Osteocyte (in vitro differentiated cells): ENCODE measurements at regions not wholly inside any gene's neighbourhood (a gene's known extent, or its start where the extent isn't known, plus 50 kb on each side); places are given as distances from the start of the nearest gene placed in this dataset.

Experiments used
- DNase-seq: peaks from one replicate; pipeline ENCODE4 v3.0.0; 2021; ENCODE audit warnings: mixed read lengths; ENCODE audit not compliant: unreplicated experiment; ENCODE audit errors: extremely low spot score
- H3K27ac Mint-ChIP-seq: one replicate; pipeline ENCODE4 v1.8.0; 2021; ENCODE audit warnings: mild to moderate bottlenecking, mixed read lengths; ENCODE audit not compliant: unreplicated experiment
- H3K27me3 Mint-ChIP-seq: one replicate; pipeline ENCODE4 v1.8.0; 2021; ENCODE audit warnings: mixed read lengths; ENCODE audit not compliant: unreplicated experiment
- H3K36me3 Mint-ChIP-seq: one replicate; pipeline ENCODE4 v1.8.0; 2021; ENCODE audit warnings: mixed read lengths; ENCODE audit not compliant: unreplicated experiment
- H3K4me1 Mint-ChIP-seq: one replicate; pipeline ENCODE4 v1.8.0; 2021; ENCODE audit warnings: mixed read lengths; ENCODE audit not compliant: unreplicated experiment
- H3K4me3 Mint-ChIP-seq: one replicate; pipeline ENCODE4 v1.8.0; 2021; ENCODE audit warnings: mild to moderate bottlenecking, moderate library complexity, mixed read lengths; ENCODE audit not compliant: unreplicated experiment
- H3K9me3 Mint-ChIP-seq: one replicate; pipeline ENCODE4 v1.8.0; 2021; ENCODE audit warnings: mixed read lengths; ENCODE audit not compliant: unreplicated experiment
- CTCF ChIP-seq: fragments of 200-600 bp; sonication (generic); IDR thresholded peaks from 2 replicates; pipeline ENCODE4 v1.5.0; 2021; ENCODE audit warnings: antibody characterized with exemption, mild to moderate bottlenecking, moderate library complexity

GRCh38 chr15:69953816-69954215, 143.9 kb downstream of the TLE3 start:
- TF ChIP-seq CTCF: no peak
- H3K27ac Mint-ChIP-seq: no peak overlapping the region
- H3K4me3 Mint-ChIP-seq: no peak overlapping the region
- DNase-seq: no peak
- H3K9me3 Mint-ChIP-seq: no peaks in the 10 kb centered on the region
- H3K36me3 Mint-ChIP-seq: no peaks in the 10 kb centered on the region
- no peaks in the 10 kb centered on the region for H3K4me1 Mint-ChIP-seq
- peaks cover 33% of the 10 kb centered on the region for H3K27me3 Mint-ChIP-seq

- Mint-ChIP-seq H3K4me1 (no peaks in the 10 kb centered on the region), H3K27me3 (peaks cover 36% of the 10 kb centered on the region), H3K4me3 (no peak overlapping the region), H3K27ac (no peak overlapping the region), H3K36me3 (no peaks in the 10 kb centered on the region), H3K9me3 (no peaks in the 10 kb centered on the region)
- no peak for TF ChIP-seq CTCF
- DNase-seq: no peak
These were observed 143.1 kb downstream of the TLE3 start for GRCh38 chr15:69954666-69955065.

- Mint-ChIP-seq H3K27ac (no peak overlapping the region), H3K4me1 (no peaks in the 10 kb centered on the region), H3K4me3 (no peak overlapping the region), H3K36me3 (no peaks in the 10 kb centered on the region), H3K27me3 (peaks cover 34% of the 10 kb centered on the region), H3K9me3 (no peaks in the 10 kb centered on the region)
- no peak for DNase-seq
- TF ChIP-seq CTCF: no peak
These were observed 142.3 kb downstream of the TLE3 start for GRCh38 chr15:69955240-69955894.

GRCh38 chr15:69956417-69956816, 141.3 kb downstream of the TLE3 start:
- Mint-ChIP-seq H3K4me1 (no peaks in the 10 kb centered on the region), H3K4me3 (no peak overlapping the region), H3K27ac (no peak overlapping the region), H3K36me3 (no peaks in the 10 kb centered on the region), H3K9me3 (no peaks in the 10 kb centered on the region), H3K27me3 (peaks cover 35% of the 10 kb centered on the region)
- TF ChIP-seq CTCF: no peak
- DNase-seq: no peak

- TF ChIP-seq CTCF: no peak
- no peaks in the 10 kb centered on the region for H3K36me3 Mint-ChIP-seq
- no peaks in the 10 kb centered on the region for H3K4me1 Mint-ChIP-seq
- H3K27me3 Mint-ChIP-seq: peaks cover 39% of the 10 kb centered on the region
- H3K27ac Mint-ChIP-seq: no peak overlapping the region
- DNase-seq: no peak
- no peaks in the 10 kb centered on the region for H3K9me3 Mint-ChIP-seq
- H3K4me3 Mint-ChIP-seq: no peak overlapping the region
These were observed 140.5 kb downstream of the TLE3 start for GRCh38 chr15:69957175-69957574.
